NCI-H748 (cell line): ENCODE measurements at regions not wholly inside any gene's neighbourhood (a gene's known extent, or its start where the extent isn't known, plus 50 kb on each side); places are given as distances from the start of the nearest gene placed in this dataset.

ENCODE experiments used
- DNase-seq: peaks from one replicate; lab custom pipeline; 2025; ENCODE audit not compliant: unreplicated experiment; lab: John Stamatoyannopoulos, UW

DNA sequence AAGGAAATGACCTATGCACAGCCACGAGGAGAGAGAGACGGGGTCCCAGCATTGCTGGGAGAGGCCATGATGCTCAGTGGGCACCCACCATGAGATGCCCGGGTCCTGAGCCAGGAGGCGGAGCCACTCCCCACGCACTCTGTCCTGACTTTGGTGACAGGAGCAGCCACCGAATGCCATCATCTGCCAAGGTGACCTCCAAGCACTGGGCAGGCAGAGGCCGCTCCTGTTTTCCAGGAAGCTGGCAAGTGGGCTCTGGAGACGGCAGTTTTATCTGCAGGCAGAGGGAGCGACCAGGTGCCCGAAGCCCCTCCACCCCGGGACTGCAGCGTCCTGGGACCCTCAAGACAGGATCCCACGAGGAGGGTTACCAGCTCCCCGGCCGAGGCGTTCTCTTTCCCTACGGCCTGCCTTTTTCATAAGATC, 453.9 kb downstream of the BRD1 start:
- no peak for DNase-seq

- DNase-seq, result no peak
Measured at GRCh38 chr22:49373289-49373666, 454.4 kb downstream of the BRD1 start.

- no peak for DNase-seq
Measured at GRCh38 chr22:49372530-49373288, 455.0 kb downstream of the BRD1 start.

DNA sequence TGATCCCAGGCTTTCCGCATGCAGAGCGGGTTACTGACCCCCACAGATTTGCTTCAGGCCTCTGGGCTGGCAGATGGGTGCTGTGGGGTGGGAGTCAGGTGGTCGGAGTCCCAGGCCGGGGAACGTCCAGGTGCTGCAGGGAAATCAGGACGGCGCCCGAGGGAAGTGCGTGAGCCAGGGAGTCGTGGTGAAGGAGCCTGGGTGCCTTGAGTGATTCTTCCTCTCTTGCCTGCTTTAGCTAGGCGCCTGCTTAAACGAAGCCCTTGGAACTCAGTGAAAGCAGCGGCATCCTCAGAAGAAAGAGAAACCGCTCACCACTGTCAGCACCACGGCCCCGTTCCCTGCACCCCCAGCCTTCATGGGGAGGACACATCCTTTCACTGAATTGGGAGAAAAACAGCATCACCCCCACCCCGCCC, 455.6 kb downstream of the BRD1 start:
- DNase-seq, result no peak

DNA sequence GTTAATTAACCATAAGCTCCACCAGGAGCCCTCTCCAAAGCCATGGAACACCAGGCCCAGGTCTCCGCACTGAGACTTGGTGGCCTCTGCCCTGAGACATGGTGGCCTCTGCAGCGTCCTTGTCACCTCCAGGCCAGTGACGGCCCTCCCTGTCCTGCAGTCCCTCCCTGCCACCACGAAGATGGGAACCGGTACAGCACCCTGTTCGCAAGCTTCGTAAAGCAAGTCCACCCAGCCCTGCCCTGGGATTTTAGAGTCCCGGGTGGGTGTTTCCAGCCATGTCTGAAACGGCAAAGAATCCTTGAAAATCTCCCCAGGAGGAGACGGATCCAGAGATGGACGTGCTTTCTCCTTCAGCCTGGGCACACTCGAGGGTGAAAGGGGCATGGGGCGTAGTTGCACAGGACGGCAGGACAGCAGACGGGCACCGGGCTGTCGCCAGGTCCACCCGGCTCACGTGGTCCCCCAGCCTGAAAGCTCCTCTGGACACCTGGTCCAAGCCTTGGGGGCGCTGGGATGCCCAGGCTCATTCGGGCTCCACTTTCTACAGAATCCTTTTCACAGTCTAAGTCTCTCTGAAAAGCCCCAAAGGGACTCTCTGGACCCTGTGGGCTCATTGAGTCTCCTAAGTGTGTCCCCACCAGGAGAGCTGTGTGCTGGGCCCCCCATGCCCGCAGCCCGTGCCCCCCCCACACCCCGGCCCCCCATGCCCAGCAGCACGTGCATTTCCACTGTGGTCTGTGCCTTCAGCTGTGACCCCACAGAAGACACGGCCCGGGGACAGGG, 456.2 kb downstream of the BRD1 start:
- DNase-seq, result no peak

DNA sequence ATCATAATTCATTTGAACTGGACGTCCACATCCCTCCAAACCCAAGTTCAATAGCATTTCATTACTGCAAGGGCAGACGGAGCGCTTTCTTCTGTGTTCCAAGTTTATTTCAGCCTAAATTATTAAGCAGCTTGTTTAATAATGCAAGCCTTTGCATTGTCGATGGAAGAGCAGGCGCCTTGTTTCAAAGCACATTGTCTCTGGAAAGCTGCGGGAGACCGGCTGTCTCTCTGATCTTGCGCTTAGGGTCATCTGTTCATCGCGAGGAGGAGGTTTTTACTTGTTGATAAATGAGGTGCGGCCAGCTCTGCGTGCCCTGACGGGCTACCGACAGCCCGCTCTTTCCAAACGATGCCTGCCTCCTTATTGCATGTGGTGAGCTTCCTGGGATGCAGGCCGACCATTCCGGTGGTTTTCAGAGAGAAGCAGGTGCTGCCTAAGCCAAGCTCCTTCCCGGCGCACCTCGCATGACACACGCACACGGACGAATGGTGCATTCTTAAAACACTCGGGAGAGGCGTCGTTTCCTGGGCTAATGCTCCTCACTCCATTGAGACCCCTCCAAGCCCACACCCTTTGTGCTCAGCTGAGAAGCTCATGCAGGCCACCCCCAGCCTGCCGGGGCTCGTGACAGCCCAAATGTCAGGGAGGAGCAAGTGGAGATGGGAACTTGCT, 456.9 kb downstream of the BRD1 start:
- DNase-seq, result peak; percentile 70

- no peak for DNase-seq
Measured at GRCh38 chr22:49369726-49370626, 457.7 kb downstream of the BRD1 start.

DNA sequence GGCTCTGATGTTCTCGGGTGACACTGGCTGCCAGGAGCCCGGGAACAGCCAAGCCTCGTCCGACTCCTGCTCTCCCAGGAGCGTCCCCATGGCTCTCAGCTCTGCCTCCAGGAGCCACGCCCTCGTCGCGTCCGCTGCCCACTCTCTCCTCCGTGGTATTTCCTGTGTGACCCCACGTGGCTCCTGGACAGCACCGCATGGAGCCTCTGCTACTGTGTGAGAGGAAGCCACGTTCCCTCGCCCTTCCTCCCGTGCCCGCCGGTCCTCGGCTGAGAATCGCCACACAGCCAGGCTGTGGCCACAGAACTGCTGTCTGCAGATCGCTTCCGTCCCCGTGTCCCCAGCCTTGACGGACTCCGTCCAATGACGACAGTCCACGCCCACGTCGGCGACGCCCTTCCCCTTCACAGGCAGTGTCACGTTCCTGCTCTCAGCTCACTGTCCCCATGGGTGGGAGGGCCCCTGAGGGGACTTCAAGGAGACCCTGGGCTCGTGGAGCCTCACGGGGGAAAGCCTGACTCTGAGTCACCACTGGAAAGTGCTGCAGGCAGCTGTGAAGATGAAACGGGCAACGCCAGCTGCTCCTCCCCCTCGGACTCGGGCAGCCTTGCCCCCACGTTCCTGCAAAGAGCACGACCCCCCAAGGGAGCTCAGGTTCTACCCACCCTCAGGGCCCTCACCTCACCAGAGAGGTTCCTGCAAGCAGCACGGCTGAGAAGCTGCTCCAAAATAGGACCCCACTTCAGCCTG, 458.5 kb downstream of the BRD1 start:
- DNase-seq, result peak; percentile 34

DNA sequence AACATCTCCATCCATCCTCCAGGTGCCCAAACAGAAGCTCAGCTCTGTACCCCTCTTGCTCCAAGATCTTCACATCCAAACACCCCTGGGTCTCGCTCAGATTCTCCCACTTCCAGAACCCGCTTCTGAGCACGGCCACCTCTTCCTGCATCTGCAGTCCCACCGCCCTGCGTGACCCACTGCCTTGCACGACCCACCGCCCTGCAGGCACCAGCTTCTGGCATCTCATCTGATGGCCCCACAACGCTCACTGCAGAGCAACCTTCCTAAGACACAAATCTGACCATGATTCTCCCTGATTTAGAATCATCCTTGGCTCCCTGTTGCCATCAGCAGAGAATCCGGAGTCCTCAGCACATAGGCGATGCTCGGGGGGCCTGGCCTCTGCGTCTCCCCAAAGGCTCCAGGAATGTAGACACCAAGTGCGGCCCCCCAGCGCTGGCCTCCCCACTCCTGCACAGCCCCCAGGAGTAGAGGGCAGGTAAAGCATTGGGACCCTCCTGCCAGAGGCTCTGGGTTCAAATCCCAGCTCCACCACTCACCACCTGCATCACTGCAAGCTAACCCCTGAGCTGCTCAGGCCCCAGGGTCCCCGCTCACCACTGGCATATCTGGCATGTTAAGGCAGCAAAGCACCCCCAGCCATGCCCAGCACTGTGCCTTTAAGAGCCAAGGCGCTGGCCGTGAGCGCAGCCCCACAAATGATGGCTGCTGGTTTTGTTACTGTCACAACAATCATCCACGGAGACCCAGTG, 459.3 kb downstream of the BRD1 start:
- DNase-seq, result no peak

GRCh38 chr22:49367041-49367697, 460.5 kb downstream of the BRD1 start:
- DNase-seq, result peak; percentile 32

DNA sequence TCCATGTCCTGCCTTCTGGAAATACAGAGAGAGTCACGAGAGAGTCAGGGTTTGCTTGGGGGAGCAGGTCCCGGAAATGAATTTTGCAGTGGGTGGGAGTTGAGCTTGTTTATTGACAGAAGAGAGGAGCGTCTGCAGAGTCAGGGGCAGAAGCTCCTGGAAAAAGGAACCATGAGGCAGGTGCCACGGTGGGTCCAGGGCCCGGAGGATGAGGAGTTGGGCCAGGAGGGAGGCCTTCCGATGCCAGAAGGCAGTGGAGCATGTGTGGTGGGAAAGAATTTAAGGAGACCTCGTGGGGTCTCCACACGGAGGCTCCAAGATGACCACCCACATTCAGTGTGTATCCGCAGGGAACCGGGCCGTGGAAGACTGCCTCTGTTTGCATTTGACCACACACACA, 461.2 kb downstream of the BRD1 start:
- DNase-seq, result peak; percentile 26

DNA sequence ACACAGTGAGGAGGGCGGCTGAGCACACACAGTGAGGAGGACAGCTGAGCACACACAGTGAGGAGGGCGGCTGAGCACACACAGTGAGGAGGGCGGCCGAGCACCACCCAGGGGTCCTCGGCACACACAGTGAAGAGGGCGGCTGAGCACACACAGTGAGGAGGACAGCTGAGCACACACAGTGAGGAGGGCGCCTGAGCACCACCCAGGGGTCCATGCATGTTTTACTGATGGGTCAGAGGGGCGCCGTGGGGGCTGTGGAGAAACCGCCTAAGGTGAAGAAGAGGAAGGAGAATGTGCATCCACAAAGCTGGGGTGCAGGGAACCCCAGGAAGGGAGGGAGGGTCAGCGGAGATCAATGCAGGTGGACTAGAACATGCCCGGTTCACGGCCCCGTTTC, 461.8 kb downstream of the BRD1 start:
- DNase-seq, result peak; percentile 91

DNA sequence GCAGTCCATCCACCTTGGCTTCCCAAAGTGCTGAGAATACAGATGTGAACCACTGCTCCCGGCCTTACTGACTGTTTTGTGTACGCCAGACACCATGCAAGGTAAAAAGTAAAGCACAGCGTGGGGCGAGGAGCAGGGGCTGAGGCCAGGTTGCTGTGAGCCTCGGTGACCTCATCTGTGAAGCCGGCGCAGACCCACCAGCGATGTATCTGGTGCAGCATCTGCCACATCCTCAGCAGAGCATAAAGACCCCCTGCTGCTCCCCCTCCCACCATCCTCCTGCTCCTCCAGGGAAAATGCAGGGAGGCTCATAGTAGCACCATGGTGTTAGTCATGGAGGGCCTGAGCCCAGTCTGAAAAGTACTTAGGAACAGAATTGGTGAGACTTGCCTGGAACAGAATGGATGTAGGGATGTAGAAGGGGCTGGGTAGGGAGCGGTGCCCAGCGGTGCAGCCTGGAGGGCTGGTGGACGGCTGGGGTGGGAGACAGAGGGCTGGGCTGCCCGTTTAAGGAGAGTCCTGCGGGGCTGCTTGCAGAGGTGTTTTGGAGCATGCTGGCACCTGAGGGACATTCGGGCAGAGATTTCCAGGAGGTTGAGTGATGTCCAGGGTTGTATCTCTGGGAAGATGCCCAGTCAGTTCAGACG, 462.4 kb downstream of the BRD1 start:
- DNase-seq, result peak; percentile 68

- no peak for DNase-seq
Measured at GRCh38 chr22:49364398-49364797, 463.3 kb downstream of the BRD1 start.

DNA sequence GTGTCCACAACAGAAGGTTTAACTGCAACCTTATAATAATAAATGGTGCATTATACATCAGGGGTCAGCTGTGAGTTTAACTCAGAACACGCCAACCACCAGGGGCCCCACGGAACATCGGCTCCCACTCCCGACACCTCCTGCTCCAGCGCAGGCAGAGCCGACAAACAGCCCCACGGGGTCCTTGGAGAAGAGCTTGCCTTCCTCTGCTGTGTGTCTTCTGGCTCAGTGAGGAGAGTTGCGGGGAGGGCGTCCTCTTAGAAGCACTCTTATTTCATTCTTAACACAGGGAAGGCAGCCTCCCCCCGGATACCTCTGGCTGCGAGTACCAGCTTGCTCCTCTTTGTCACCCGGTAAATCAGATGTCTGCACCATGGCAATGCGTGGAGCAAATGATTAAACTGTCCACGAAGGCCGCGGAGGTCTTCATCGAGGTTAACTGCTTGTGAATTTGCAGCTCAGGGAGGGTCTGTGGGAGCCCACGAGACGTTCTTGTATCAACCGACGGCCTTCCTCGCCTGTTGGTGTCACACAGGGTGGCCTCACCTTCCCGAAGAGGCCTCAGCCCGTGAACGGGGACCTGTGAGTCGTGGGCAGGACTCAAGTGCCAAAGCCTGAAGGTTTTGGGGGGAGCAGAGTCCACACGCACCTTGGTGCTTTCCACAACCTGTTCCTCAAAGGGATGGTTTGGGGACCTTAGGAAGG, 464.0 kb downstream of the BRD1 start:
- DNase-seq, result no peak

DNA sequence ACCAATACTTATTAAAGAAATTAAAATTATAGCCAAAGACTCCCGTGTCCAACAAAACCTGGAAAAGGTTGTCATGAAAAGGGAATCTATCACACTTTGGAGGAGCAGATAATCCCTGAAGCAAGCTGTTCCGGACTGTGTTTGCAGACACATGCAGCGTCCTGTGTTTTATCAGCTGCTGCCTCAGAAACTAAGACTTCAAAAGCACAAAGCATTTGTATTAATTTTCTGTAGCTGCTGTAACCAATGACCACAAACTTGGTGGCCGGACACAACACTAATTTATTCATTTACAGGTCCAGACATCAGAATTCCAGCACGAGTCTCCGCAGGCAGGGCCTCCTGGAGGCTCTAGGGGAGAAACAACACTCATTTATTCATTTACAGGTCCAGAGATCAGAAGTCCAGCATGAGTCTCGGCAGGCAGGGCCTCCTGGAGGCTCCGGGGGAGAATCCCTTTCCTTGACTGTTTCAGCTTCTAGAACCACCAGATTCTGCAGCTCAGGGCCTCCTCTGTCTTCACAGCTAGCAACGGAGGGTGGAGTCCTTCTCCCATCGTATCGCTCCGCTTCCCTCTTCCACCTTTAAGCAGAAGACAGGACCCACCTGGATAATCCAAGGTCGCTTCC, 465.3 kb downstream of the BRD1 start:
- peak; percentile 78 for DNase-seq

GRCh38 chr22:49361164-49361563, 466.5 kb downstream of the BRD1 start:
- DNase-seq, result no peak
